Neural cell (in vitro differentiated cells): ENCODE measurements at regions not wholly inside any gene's neighbourhood (a gene's known extent, or its start where the extent isn't known, plus 50 kb on each side); places are given as distances from the start of the nearest gene placed in this dataset.

Source experiments
- H2AFZ ChIP-seq: fragments of 200-600, 300-800 bp; sonication (generic), shearing (Covaris generic); 2 replicates; pipeline ENCODE4 v1.6.0; 2014; ENCODE audit warnings: low read depth, mild to moderate bottlenecking, antibody characterized with exemption, low read length, moderate library complexity
- H3F3A ChIP-seq: fragments of 200-600 bp; shearing (Covaris generic); 2 replicates; pipeline ENCODE4 v1.6.1; 2016; ENCODE audit warnings: mild to moderate bottlenecking, moderate library complexity, mixed read lengths, antibody characterized with exemption, low read length; ENCODE audit not compliant: insufficient read depth, poor library complexity, severe bottlenecking
- H3K27ac ChIP-seq: fragments of 200-600, 300-800 bp; sonication (generic), shearing (Covaris generic); 2 replicates; pipeline ENCODE4 v1.5.1; 2014; ENCODE audit warnings: mild to moderate bottlenecking, low read length, moderate library complexity
- H3K27me3 ChIP-seq: fragments of 300-800, 200-600 bp; sonication (generic), shearing (Covaris generic); 2 replicates; pipeline ENCODE4 v1.6.0; 2014; ENCODE audit warnings: mild to moderate bottlenecking, low read depth, low read length, moderate library complexity; ENCODE audit not compliant: insufficient read depth
- H3K36me3 ChIP-seq: fragments of 300-800, 200-600 bp; sonication (generic), shearing (Covaris generic); 2 replicates; pipeline ENCODE4 v1.5.1; 2014; ENCODE audit warnings: mild to moderate bottlenecking, antibody characterized with exemption, low read length, moderate library complexity; ENCODE audit not compliant: insufficient read depth
- H3K4me2 ChIP-seq: fragments of 300-800, 200-600 bp; sonication (generic), shearing (Covaris generic); 2 replicates; pipeline ENCODE4 v1.6.0; 2014; ENCODE audit warnings: mild to moderate bottlenecking, low read length
- H3K4me3 ChIP-seq: fragments of 300-800, 200-600 bp; sonication (generic), shearing (Covaris generic); 2 replicates; pipeline ENCODE4 v1.5.1; 2014; ENCODE audit warnings: mild to moderate bottlenecking, low read length, moderate library complexity
- H3K79me2 ChIP-seq: fragments of 200-600 bp; shearing (Covaris generic); replicated peaks from 2 replicates; pipeline ENCODE4 v1.6.0; 2014; ENCODE audit warnings: mild to moderate bottlenecking, low read length, moderate library complexity; ENCODE audit not compliant: insufficient read depth
- H3K9ac ChIP-seq: fragments of 300-800, 200-600 bp; sonication (generic), shearing (Covaris generic); 2 replicates; pipeline ENCODE4 v1.6.1; 2016; ENCODE audit warnings: mild to moderate bottlenecking, low read length, mixed read lengths
- H3K9me2 ChIP-seq: fragments of 200-600 bp; shearing (Covaris generic); 2 replicates; pipeline ENCODE4 v1.6.1; 2016; ENCODE audit warnings: mild to moderate bottlenecking, low read length, mixed read lengths; ENCODE audit not compliant: insufficient read depth
- H3K9me3 ChIP-seq: fragments of 200-600, 300-800 bp; sonication (generic), shearing (Covaris generic); 2 replicates; pipeline ENCODE4 v1.6.1; 2016; ENCODE audit warnings: mild to moderate bottlenecking, mixed run types, low read length, moderate library complexity, mixed read lengths
- H4K20me1 ChIP-seq: fragments of 200-600 bp; shearing (Covaris generic); 2 replicates; pipeline ENCODE4 v1.6.1; 2016; ENCODE audit warnings: mild to moderate bottlenecking, mixed run types; ENCODE audit not compliant: insufficient read depth
- CTCF ChIP-seq: fragments of 450-650 bp; IDR thresholded peaks from 2 replicates; pipeline ENCODE4 v1.5.1; 2014; ENCODE audit warnings: antibody characterized with exemption, mild to moderate bottlenecking, moderate library complexity; ENCODE audit not compliant: poor library complexity, severe bottlenecking
- EP300 ChIP-seq: fragments of 450-650 bp; conservative IDR thresholded peaks from 2 replicates; pipeline ENCODE4 v1.6.1; 2014; ENCODE audit warnings: antibody characterized with exemption, mild to moderate bottlenecking, moderate library complexity; ENCODE audit not compliant: poor library complexity, severe bottlenecking
- EZH2 ChIP-seq: fragments of 200-600, 300-800 bp; shearing (Covaris generic), sonication (generic); IDR thresholded peaks from 2 replicates; pipeline ENCODE4 v1.6.1; 2014; ENCODE audit warnings: antibody characterized with exemption, low read length, borderline replicate concordance, mild to moderate bottlenecking; ENCODE audit not compliant: insufficient read depth, poor library complexity, severe bottlenecking
- MXI1 ChIP-seq: fragments of 450-650 bp; conservative IDR thresholded peaks from 2 replicates; pipeline ENCODE4 v1.6.1; 2014; ENCODE audit warnings: antibody characterized with exemption, mild to moderate bottlenecking; ENCODE audit not compliant: poor library complexity, severe bottlenecking
- POLR2AphosphoS5 ChIP-seq: IDR thresholded peaks from 2 replicates; pipeline ENCODE4 v1.6.1; 2012
- RAD21 ChIP-seq: fragments of 450-650 bp; conservative IDR thresholded peaks from 2 replicates; pipeline ENCODE4 v1.6.1; 2014; ENCODE audit warnings: antibody characterized with exemption, mild to moderate bottlenecking, moderate library complexity
- REST ChIP-seq: IDR thresholded peaks from 2 replicates; pipeline ENCODE4 v1.6.1; 2012; ENCODE audit warnings: borderline replicate concordance
- SMC3 ChIP-seq: fragments of 450-650 bp; conservative IDR thresholded peaks from 2 replicates; pipeline ENCODE4 v1.6.1; 2014; ENCODE audit warnings: antibody characterized with exemption, mild to moderate bottlenecking, moderate library complexity; ENCODE audit not compliant: poor library complexity
- TAF1 ChIP-seq: IDR thresholded peaks from 2 replicates; pipeline ENCODE4 v1.6.1; 2012; ENCODE audit warnings: low read depth

- Histone ChIP-seq H3F3A (no peaks in the 10 kb centered on the region), H3K27ac (no peak overlapping the region), H3K4me3 (no peak overlapping the region), H3K36me3 (no peaks in the 10 kb centered on the region), H3K27me3 (no peaks in the 10 kb centered on the region), H2AFZ (no peak overlapping the region), H3K9me3 (peaks cover 13% of the 10 kb centered on the region), H3K9me2 (no peaks in the 10 kb centered on the region), H3K4me2 (no peak overlapping the region), H3K9ac (no peak overlapping the region), H3K79me2 (no peaks in the 10 kb centered on the region), H4K20me1 (no peaks in the 10 kb centered on the region)
- no peak for TF ChIP-seq TAF1
- TF ChIP-seq EP300: no peak
- TF ChIP-seq MXI1: no peak
- TF ChIP-seq REST: no peak
- TF ChIP-seq SMC3: no peak
- no peak for TF ChIP-seq RAD21
- TF ChIP-seq CTCF: no peak
- no peak for TF ChIP-seq EZH2
- TF ChIP-seq POLR2AphosphoS5: no peak
Observed at GRCh38 chr19:30272554-30272953, 99.6 kb upstream of the ZNF536 start.

- no peak overlapping the region for H3K4me2 ChIP-seq
- no peak overlapping the region for H2AFZ ChIP-seq
- H3K36me3 ChIP-seq: no peaks in the 10 kb centered on the region
- no peaks in the 10 kb centered on the region for H3K27me3 ChIP-seq
- no peak for TF ChIP-seq TAF1
- no peak for TF ChIP-seq EZH2
- H3K79me2 ChIP-seq: no peaks in the 10 kb centered on the region
- H3K4me3 ChIP-seq: no peak overlapping the region
- no peaks in the 10 kb centered on the region for H4K20me1 ChIP-seq
- no peaks in the 10 kb centered on the region for H3K9me2 ChIP-seq
- no peaks in the 10 kb centered on the region for H3F3A ChIP-seq
- H3K9ac ChIP-seq: no peak overlapping the region
- H3K9me3 ChIP-seq: peaks cover 13% of the 10 kb centered on the region
- no peak overlapping the region for H3K27ac ChIP-seq
Observed at GRCh38 chr19:30273184-30273583, 99.0 kb upstream of the ZNF536 start.

GRCh38 chr19:30274987-30275386 lies 97.2 kb upstream of the ZNF536 start:
- H3K4me2 ChIP-seq: no peak overlapping the region
- H3K27ac ChIP-seq: no peak overlapping the region
- H3K27me3 ChIP-seq: no peaks in the 10 kb centered on the region
- TF ChIP-seq REST (no peak), RAD21 (no peak), TAF1 (no peak), CTCF (no peak), SMC3 (no peak), EZH2 (no peak), EP300 (no peak), MXI1 (no peak), POLR2AphosphoS5 (no peak)
- H3K79me2 ChIP-seq: no peaks in the 10 kb centered on the region
- H3F3A ChIP-seq: no peaks in the 10 kb centered on the region
- no peak overlapping the region for H3K9ac ChIP-seq
- no peaks in the 10 kb centered on the region for H3K36me3 ChIP-seq
- peaks cover 13% of the 10 kb centered on the region for H3K9me3 ChIP-seq
- H3K4me3 ChIP-seq: no peak overlapping the region
- no peaks in the 10 kb centered on the region for H3K9me2 ChIP-seq
- H4K20me1 ChIP-seq: no peaks in the 10 kb centered on the region
- no peak overlapping the region for H2AFZ ChIP-seq
